GM19372 (cell line): ENCODE measurements at regions not wholly inside any gene's neighbourhood (a gene's known extent, or its start where the extent isn't known, plus 50 kb on each side); places are given as distances from the start of the nearest gene placed in this dataset.

Experiments used
- ATAC-seq: cut with Tn5 transposase; IDR thresholded peaks from one replicate; pipeline ENCODE4 v1.9.1; 2021; ENCODE audit warnings: mild to moderate bottlenecking, low read depth, moderate library complexity; ENCODE audit not compliant: unreplicated experiment

DNA sequence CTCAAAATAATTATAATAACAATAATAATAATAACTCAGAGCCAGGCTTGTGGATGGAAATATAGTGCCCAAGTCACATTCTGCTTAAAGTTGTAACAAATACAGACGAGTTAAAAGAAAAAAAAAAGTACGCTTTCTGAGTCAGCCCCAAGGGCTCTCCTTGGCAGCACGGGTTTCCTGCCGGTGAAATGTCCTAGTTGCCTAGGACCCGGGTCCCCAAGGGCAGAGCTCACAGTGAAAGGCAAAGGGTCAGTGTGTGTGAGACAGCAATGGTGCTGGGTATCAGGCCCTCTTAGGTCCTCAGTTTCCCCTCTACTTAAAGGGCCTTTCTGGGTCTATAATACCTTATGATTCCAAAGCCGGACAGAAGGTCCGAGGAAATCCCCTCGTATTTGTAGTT, 96.3 kb upstream of the CLMN start:
- ATAC-seq, result no peak

DNA sequence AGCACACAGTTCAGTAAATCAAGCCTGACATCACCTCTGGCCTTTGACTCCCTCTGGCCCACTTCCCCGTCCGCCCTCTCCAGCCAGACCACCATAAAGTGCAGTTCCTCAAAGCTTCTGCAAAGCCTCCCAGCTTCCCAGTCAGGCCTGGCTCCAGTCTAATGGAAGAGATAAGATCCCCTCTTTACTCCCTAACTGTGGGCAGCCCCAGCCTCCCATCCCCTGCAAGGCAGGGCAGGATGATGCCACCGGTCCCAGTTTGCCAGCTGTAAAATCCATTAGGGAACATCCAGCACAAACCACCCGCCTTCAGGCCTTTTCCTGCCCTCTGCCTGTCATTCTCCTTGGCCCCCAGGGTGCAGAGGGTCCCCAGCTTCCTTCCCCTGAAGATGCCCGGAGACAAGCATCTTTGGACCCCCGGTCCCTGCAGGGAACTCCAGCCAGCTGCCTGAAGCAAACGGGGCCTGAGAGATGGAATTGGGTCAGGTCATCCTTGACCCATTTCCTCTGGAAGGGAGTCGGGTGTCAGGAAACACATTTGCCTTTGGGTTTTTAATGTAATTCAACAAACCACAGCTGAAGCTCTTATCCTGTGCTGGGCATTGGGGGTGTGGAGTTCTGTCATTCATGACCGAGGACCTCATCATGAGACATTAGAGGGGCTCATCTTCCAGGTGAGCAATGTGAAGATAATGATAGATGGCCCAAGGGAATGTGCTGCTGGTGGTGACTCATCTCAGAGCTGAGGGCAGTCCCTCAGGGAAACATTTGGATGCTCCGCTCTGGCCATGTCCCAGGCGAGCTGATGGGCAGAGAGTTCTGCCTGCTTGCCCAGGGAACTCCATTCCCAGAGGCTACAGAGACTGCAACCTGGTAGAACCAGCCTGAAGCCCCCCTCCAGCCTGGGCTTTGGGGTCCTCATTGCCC, 93.8 kb upstream of the CLMN start:
- no peak for ATAC-seq

DNA sequence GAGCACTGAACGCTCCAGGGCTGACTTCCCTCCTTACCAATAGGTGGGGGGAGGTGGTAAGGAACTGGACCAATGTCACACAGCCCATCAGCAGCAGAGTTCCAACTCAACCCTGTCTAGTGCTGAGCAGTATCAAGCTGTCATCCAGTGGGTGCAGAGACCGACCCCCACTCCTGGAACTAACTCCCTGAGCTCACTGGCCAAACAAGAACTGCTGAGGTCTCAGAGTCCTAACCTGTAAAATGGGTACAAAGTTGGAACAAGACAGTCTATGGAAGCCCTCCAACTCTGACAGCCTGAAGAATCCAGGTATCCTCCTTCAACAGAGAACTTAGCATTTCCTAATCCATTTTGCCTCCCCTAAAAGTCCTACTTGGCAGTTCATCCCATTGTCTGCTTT, 91.1 kb upstream of the CLMN start:
- no peak for ATAC-seq

GRCh38 chr14:95409477-95410272, 90.0 kb upstream of the CLMN start:
- no peak for ATAC-seq

GRCh38 chr14:95408731-95409476, 89.2 kb upstream of the CLMN start:
- no peak for ATAC-seq

DNA sequence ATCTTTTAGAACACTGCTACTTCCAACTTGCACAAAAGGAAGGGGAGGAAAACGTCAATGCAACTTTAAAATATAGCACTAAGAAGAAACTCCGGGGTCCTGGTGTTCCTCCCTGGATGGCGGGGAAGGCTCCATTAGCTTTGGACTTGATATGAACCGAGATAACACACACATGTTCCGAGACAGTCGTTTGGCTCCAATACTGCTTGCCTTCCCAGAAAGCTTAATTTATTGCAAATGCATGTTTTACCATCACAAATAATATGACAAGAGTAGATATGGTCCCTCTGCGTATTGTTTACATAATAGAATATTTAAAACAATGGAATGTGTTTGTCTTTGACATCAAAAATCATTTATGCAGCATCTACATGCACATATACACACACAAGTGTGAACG, 87.6 kb upstream of the CLMN start:
- no peak for ATAC-seq

- ATAC-seq, result no peak
These were observed 87.1 kb upstream of the CLMN start for GRCh38 chr14:95406756-95407277.

- ATAC-seq, result no peak
These were observed 84.9 kb upstream of the CLMN start for GRCh38 chr14:95404583-95404982.

DNA sequence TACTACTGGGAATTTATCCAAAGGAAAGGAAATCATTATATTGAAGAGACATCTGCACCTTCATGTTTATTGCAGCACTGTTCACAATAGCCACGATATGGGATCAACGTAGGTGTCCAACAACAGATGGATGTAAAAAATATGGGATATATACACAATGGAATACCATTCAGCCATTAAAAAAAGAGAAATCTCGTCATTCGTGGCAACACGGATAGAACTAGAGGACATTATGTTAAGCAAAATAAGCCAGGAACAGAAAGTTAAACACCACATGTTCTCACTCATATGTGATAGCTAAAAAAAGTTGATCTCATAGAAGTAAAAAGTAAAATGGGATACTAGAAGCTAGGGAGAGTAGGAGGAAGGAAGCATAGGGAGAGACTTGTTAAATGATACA, 82.9 kb upstream of the CLMN start:
- ATAC-seq, result no peak

DNA sequence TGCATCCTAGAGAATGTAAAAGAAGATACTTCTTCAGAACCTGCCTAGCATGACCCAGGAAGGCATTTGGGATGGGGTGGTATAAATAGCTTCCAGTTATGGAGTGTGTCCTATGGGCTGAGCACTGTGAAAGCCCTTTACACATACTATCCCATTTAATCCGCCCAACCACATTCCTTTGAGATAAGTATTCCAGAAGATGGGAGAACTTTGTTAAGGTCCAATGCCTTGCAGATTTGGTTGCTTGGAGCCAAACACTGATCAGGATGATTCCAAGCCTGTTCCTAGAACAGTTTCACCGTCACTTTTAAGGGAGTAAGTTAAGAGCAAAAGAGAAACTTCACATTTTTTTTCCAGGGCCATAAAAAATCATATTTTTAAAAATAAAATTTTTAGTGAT, 82.5 kb upstream of the CLMN start:
- ATAC-seq, result no peak

DNA sequence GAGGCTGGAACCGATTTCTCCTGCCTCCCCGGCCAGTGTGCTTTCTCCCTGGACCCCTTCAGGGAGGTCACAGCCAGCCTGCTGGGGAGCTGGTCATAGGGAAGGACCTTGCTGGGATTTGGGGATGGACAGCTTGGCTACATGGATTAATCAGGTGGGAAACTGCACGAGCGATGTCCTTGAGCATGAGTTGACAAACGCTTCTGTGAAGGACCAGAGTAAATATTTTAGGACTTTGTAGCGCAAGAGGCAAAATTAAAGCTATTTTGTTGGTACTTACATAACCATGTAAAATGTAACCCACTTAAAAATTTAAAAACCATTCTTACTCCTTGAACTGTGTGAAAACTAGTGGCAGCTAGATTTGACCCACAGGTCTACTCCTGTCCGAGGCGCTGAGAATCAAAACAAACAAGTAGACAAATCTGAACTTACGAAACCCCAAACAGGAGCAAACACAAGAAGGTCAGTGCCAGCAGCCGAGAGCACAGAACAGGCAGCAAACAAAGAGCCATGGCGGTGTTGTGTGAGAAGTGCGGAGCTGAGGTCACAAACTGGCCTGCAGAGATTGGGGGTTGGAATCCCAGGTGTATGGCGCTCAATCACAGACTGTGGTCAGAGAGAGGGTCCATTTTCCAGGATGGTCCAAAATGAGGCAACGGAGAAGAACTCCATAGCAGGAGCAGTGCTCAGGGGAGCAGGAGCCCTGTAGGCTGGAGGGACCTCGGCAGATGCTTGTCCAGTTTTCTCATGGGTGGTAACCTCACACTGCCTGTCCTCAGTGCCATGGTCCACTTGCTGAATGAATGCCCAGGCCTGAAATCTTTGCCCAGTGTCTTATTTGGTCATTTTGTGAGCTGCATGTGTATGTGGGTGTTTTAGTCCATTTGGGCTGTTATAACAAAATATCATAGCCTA, 79.2 kb upstream of the CLMN start:
- no peak for ATAC-seq

- no peak for ATAC-seq
These were observed 77.6 kb upstream of the CLMN start for GRCh38 chr14:95397325-95397724.

DNA sequence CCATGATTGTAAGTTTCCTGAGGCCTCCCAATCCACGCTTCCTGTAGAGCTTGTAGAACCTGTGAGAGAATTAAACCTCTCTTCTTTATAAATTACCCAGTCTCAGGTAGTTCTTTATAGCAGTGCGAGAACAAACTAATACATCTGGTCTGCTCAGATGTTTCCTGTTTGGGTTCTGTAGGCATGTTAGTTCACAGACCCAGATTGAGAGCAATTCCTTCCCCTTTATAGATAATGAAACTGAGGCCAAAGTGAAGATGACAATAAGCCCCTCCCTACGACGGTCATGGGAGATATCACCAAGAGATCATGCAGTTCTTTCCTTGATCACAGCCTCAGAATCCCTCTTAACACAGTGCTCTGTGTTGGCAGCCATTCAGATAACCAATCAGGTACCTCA, 76.5 kb upstream of the CLMN start:
- no peak for ATAC-seq

GRCh38 chr14:95395098-95395737, 75.5 kb upstream of the CLMN start:
- ATAC-seq, result no peak

DNA sequence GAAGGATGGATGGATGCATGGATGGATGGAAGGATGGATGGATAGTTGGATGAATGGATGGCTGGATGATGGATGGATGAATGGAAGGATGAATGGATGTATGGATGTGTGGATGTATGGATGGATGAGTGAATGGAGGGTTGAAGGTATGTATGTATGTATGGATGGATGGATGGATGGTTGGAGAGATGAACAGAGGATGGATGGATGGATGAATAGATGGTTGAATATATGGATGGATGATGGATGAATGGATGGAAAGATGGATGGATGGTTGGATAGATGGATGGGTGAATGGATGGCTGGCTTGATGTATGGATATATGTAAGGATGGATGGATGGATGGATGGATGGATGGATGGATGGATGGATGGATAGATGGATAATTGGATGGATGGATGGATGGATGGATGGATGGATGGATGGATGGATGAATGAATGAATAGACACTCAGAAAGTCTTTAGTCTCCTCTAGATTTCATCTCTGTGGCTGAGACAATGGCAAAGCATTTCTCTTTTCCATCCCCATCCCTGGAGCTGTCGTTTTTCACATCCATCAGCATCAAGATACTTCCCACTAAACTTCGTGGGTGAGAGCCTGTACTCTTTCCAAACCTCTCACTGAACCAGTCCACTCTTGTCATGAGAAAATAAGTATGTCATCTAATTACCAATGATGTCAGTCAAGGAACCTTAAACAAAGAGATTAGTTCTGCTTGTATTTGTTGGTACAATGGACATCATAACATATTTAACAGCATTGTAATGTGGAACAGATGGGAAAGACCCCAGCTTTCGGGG, 74.8 kb upstream of the CLMN start:
- ATAC-seq, result no peak

GRCh38 chr14:95392841-95393240, 73.1 kb upstream of the CLMN start:
- ATAC-seq, result no peak

GRCh38 chr14:95391331-95391730, 71.6 kb upstream of the CLMN start:
- ATAC-seq, result no peak

DNA sequence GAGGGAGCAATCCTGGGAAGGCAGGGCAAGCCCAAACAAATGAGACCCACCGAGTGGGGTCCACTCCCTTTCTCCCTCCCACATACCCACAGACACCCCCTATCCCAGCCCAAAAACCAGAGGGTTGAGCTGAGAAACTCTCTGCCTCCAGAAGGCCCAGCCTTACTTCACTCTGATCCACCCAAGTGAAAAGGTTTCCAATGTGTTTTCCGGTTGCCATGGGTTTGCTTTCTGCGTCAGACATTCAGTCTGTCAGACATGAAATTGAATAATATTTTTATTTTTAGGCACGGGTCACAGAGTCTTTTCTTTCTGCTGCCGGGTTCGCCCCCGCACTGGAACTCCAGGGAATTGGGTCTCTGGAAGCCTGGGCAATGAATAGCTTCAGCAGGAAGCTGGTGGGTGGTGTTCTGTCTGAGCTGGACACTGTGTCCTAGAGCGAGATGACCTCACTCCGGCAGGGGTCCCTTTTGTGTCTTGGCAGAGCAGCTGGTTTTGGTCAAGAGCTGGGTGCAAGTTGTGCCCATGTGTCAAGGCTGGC, 69.8 kb upstream of the CLMN start:
- no peak for ATAC-seq
